Mesendoderm (in vitro differentiated cells): ENCODE measurements at regions not wholly inside any gene's neighbourhood (a gene's known extent, or its start where the extent isn't known, plus 50 kb on each side); places are given as distances from the start of the nearest gene placed in this dataset.
A peak's percentile ranks its signal among the peaks of the same experiment; 100 is the strongest.

Experiments used
- DNase-seq: peaks from one replicate; pipeline ENCODE4 v3.0.0; 2013
- H2AK5ac ChIP-seq: 2 replicates; pipeline ENCODE4 v1.6.1; 2013; ENCODE audit warnings: low read length, inconsistent platforms
- H2BK120ac ChIP-seq: 2 replicates; pipeline ENCODE4 v1.6.1; 2013; ENCODE audit warnings: low read depth, mild to moderate bottlenecking, low read length, moderate library complexity, mixed read lengths
- H2BK15ac ChIP-seq: replicated peaks from 2 replicates; pipeline ENCODE4 v1.6.1; 2013; ENCODE audit warnings: low read depth, mild to moderate bottlenecking, moderate library complexity
- H2BK5ac ChIP-seq: 2 replicates; pipeline ENCODE4 v1.6.1; 2013; ENCODE audit warnings: low read length, inconsistent platforms
- H3K18ac ChIP-seq: 2 replicates; pipeline ENCODE4 v1.6.1; 2013; ENCODE audit warnings: mild to moderate bottlenecking, low read length, mixed read lengths
- H3K23ac ChIP-seq: one replicate; pipeline ENCODE4 v1.6.1; 2013; ENCODE audit warnings: low read length
- H3K27ac ChIP-seq: 2 replicates; pipeline ENCODE4 v1.5.1; 2013; ENCODE audit warnings: low read depth, mild to moderate bottlenecking, inconsistent platforms, low read length, moderate library complexity
- H3K27me3 ChIP-seq: 2 replicates; pipeline ENCODE4 v1.6.1; 2013; ENCODE audit warnings: low read length, control low read depth, mild to moderate bottlenecking, inconsistent platforms; ENCODE audit not compliant: insufficient read depth, poor library complexity
- H3K36me3 ChIP-seq: 2 replicates; pipeline ENCODE4 v1.6.1; 2013; ENCODE audit warnings: low read length, inconsistent platforms; ENCODE audit not compliant: control insufficient read depth, insufficient read depth
- H3K4ac ChIP-seq: one replicate; pipeline ENCODE4 v1.6.1; 2013; ENCODE audit warnings: low read depth, mild to moderate bottlenecking, low read length, moderate library complexity
- H3K4me1 ChIP-seq: 2 replicates; pipeline ENCODE4 v1.6.1; 2013; ENCODE audit warnings: low read depth, low read length, inconsistent platforms; ENCODE audit not compliant: control insufficient read depth
- H3K4me2 ChIP-seq: 2 replicates; pipeline ENCODE4 v1.6.1; 2013; ENCODE audit warnings: low read length
- H3K4me3 ChIP-seq: 2 replicates; pipeline ENCODE4 v1.5.1; 2013; ENCODE audit warnings: mild to moderate bottlenecking, low read length
- H3K56ac ChIP-seq: one replicate; pipeline ENCODE4 v1.6.1; 2013; ENCODE audit warnings: low read length
- H3K79me1 ChIP-seq: 2 replicates; pipeline ENCODE4 v1.6.1; 2013; ENCODE audit warnings: low read length, inconsistent platforms
- H3K79me2 ChIP-seq: 2 replicates; pipeline ENCODE4 v1.6.1; 2013; ENCODE audit warnings: mild to moderate bottlenecking, low read length; ENCODE audit not compliant: control insufficient read depth, insufficient read depth
- H3K9ac ChIP-seq: 2 replicates; pipeline ENCODE4 v1.6.1; 2013; ENCODE audit warnings: low read length, inconsistent platforms
- H4K5ac ChIP-seq: one replicate; pipeline ENCODE4 v1.6.1; 2013; ENCODE audit warnings: low read length
- H4K8ac ChIP-seq: one replicate; pipeline ENCODE4 v1.6.1; 2013; ENCODE audit warnings: low read depth, mild to moderate bottlenecking, control low read depth, low read length, moderate library complexity
- whole genome bisulfite sequencing: extraction: QIAGEN DNeasy Blood & Tissue Kit; methylation state at CpG from one replicate; pipeline ENCODE4 v1.1.7; 2013; ENCODE audit warnings: low lambda C conversion rate, missing lambda C conversion rate; ENCODE audit not compliant: insufficient coverage; ENCODE audit errors: extremely low coverage; 5-methylcytosine and 5-hydroxymethylcytosine counted together

DNA sequence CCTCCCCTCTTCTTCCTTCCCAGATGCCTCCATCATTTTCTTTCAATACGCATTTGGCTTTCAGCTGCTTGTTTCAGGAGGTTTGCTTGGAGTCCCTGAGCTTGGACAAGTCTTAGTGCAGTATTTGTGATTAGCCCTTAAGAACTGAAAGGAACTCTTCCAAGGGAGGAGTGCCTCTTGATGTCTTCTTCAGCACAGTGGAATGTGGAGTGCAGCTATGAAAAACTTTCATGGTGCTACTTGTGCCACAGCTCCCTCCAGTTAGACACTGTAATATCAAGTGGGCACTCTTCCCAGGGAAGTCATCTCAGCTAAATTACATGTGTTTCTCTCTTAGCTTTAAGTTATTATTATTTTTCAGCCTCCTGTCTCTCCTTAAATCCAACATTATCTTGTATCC, 173.1 kb downstream of the NECTIN3 start:
- WGBS: no CpG with 5 or more reads among the region's 1 CpG
- Histone ChIP-seq H3K4me2 (no peak overlapping the region), H2AK5ac (no peak overlapping the region), H2BK15ac (no peak overlapping the region), H2BK5ac (no peak overlapping the region), H3K36me3 (no peaks in the 10 kb centered on the region), H3K27me3 (no peaks in the 10 kb centered on the region), H2BK120ac (no peak overlapping the region), H3K56ac (no peak overlapping the region), H3K4me1 (no peaks in the 10 kb centered on the region), H4K5ac (no peak overlapping the region), H3K4me3 (no peak overlapping the region), H3K18ac (no peak overlapping the region), H3K4ac (no peak overlapping the region), H4K8ac (no peak overlapping the region), H3K27ac (no peak overlapping the region), H3K79me1 (no peaks in the 10 kb centered on the region), H3K9ac (no peak overlapping the region), H3K79me2 (no peaks in the 10 kb centered on the region), H3K23ac (no peak overlapping the region)
- DNase-seq: no peak

- no peak overlapping the region for H2BK120ac ChIP-seq
These were observed 175.5 kb downstream of the NECTIN3 start for GRCh38 chr3:111246967-111247760.

DNA sequence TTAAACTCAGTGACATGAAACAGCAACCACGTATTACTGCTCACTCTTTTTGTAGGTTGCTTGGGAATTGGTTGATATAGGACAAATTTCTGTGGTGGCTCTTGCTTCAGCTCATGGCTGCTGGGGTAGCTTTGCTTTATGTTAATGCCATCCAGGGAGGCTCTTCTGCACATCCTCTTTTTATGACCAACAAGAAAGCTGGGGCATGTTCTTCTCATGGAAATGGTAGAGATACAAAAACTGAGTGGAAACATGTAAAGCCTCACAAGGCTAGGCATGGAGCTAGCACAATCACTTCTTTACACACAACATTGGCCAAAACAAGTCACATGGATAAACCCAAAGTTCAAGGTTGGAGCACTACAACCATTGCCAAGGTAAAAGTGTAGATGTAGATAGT, 176.8 kb downstream of the NECTIN3 start:
- H3K27ac ChIP-seq: no peak overlapping the region
- no peak overlapping the region for H4K8ac ChIP-seq
- no peak overlapping the region for H2BK15ac ChIP-seq
- no peak overlapping the region for H3K4me3 ChIP-seq
- no peaks in the 10 kb centered on the region for H3K79me1 ChIP-seq
- H3K23ac ChIP-seq: no peak overlapping the region
- no peak overlapping the region for H2BK120ac ChIP-seq
- no peaks in the 10 kb centered on the region for H3K4me1 ChIP-seq
- no peak overlapping the region for H3K18ac ChIP-seq
- H3K4me2 ChIP-seq: no peak overlapping the region
- no peak overlapping the region for H3K4ac ChIP-seq
- DNase-seq: no peak
- no CpG with 5 or more reads among the region's 1 CpG for WGBS
- no peaks in the 10 kb centered on the region for H3K79me2 ChIP-seq
- no peak overlapping the region for H2AK5ac ChIP-seq
- H3K36me3 ChIP-seq: no peaks in the 10 kb centered on the region
- H3K27me3 ChIP-seq: no peaks in the 10 kb centered on the region
- no peak overlapping the region for H3K9ac ChIP-seq
- H2BK5ac ChIP-seq: no peak overlapping the region
- no peak overlapping the region for H4K5ac ChIP-seq
- H3K56ac ChIP-seq: no peak overlapping the region

More at GRCh38 chr3:111246967-111247760, 175.5 kb downstream of the NECTIN3 start:
- Histone ChIP-seq H4K5ac (no peak overlapping the region), H2BK5ac (no peak overlapping the region), H3K56ac (no peak overlapping the region), H3K4me3 (no peak overlapping the region), H3K4me2 (no peak overlapping the region), H3K18ac (no peak overlapping the region), H3K9ac (no peak overlapping the region), H4K8ac (no peak overlapping the region), H3K79me2 (no peaks in the 10 kb centered on the region), H3K4me1 (no peaks in the 10 kb centered on the region), H2AK5ac (no peak overlapping the region), H3K23ac (no peak overlapping the region), H3K27ac (no peak overlapping the region), H2BK15ac (no peak overlapping the region), H3K27me3 (no peaks in the 10 kb centered on the region), H3K4ac (no peak overlapping the region), H3K79me1 (no peaks in the 10 kb centered on the region), H3K36me3 (no peaks in the 10 kb centered on the region)
- WGBS: no CpG with 5 or more reads among the region's 7 CpGs
- peak; percentile 8 for DNase-seq

DNA sequence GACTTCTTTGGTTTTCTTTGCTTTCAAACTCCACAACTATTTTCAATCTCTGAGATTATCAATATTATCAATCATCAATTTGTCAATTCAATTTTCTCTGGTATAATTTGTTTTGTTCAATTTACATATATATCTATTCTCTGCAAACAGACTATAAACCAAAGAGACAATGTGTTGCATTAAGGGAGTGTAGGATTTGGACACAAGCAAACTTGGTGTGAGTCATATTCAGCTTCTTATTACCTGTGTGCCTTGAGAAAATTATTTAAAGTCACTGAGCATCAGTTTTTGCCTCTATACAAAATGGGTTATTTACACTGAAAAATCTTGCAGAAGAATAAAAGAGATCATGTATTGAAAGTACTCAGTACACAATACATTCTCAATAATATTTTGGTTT, 177.8 kb downstream of the NECTIN3 start:
- Histone ChIP-seq H3K4ac (no peak overlapping the region), H3K79me2 (no peaks in the 10 kb centered on the region), H2BK120ac (no peak overlapping the region), H3K23ac (no peak overlapping the region), H3K27ac (no peak overlapping the region), H3K79me1 (no peaks in the 10 kb centered on the region), H3K4me1 (no peaks in the 10 kb centered on the region), H3K56ac (no peak overlapping the region), H2BK5ac (no peak overlapping the region), H3K18ac (no peak overlapping the region), H3K4me3 (no peak overlapping the region), H4K5ac (no peak overlapping the region), H2AK5ac (no peak overlapping the region), H4K8ac (no peak overlapping the region), H3K36me3 (no peaks in the 10 kb centered on the region), H3K4me2 (no peak overlapping the region), H3K9ac (no peak overlapping the region), H2BK15ac (no peak overlapping the region), H3K27me3 (no peaks in the 10 kb centered on the region)
- no peak for DNase-seq

GRCh38 chr3:111252779-111253178, 181.2 kb downstream of the NECTIN3 start:
- Histone ChIP-seq H3K4me2 (no peak overlapping the region), H2BK5ac (no peak overlapping the region), H4K5ac (no peak overlapping the region), H3K4me1 (no peaks in the 10 kb centered on the region), H3K4ac (no peak overlapping the region), H2AK5ac (no peak overlapping the region), H3K4me3 (no peak overlapping the region), H3K79me2 (no peaks in the 10 kb centered on the region), H3K23ac (no peak overlapping the region), H3K27me3 (no peaks in the 10 kb centered on the region), H3K18ac (no peak overlapping the region), H2BK120ac (no peak overlapping the region), H3K36me3 (no peaks in the 10 kb centered on the region), H3K79me1 (no peaks in the 10 kb centered on the region), H4K8ac (no peak overlapping the region), H2BK15ac (no peak overlapping the region), H3K9ac (no peak overlapping the region), H3K56ac (no peak overlapping the region), H3K27ac (no peak overlapping the region)
- no CpG with 5 or more reads among the region's 3 CpGs for WGBS
- DNase-seq: peak; percentile 76

DNA sequence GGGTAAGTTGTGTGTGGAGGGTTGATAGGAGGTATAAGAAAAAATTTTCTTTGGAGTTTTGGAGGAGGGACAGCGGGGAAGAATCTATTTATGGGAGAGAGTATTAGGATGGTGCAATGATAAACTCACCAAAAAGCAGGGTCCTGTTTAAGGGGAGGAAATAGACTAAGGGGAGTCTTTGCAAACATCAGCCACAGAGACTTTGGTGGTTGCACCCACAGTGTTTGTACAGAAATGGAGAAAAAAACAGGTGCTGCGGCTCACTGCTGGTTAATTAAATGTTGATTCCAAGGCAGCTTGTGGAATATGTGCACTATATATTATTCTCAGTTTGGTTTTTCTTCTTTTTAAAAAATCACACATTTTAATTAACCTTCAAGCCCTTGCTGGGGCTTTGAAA, 182.1 kb downstream of the NECTIN3 start:
- no peak for DNase-seq
- Histone ChIP-seq H2BK120ac (no peak overlapping the region), H2BK15ac (no peak overlapping the region), H3K36me3 (no peaks in the 10 kb centered on the region), H3K27ac (no peak overlapping the region), H2BK5ac (no peak overlapping the region), H3K79me1 (no peaks in the 10 kb centered on the region), H3K4me2 (no peak overlapping the region), H2AK5ac (no peak overlapping the region), H4K8ac (no peak overlapping the region), H3K4me1 (no peaks in the 10 kb centered on the region), H3K4me3 (no peak overlapping the region), H3K18ac (no peak overlapping the region), H4K5ac (no peak overlapping the region), H3K56ac (no peak overlapping the region), H3K4ac (no peak overlapping the region), H3K27me3 (no peaks in the 10 kb centered on the region), H3K9ac (no peak overlapping the region), H3K23ac (no peak overlapping the region), H3K79me2 (no peaks in the 10 kb centered on the region)
- 100% methylated on average over 1 of the region's 2 CpGs for WGBS
